Panc1 (cell line): ENCODE measurements at regions not wholly inside any gene's neighbourhood (a gene's known extent, or its start where the extent isn't known, plus 50 kb on each side); places are given as distances from the start of the nearest gene placed in this dataset.

Source experiments
- ATAC-seq: fragments of 200-7000 bp; cut with Tn5 transposase; 2 replicates; pipeline ENCODE4 v1.9.1; 2020; ENCODE audit warnings: mild to moderate bottlenecking, moderate library complexity
- BruUV-seq: library from RNA; stranded (reverse); fragments of 400-500 nt; replicated peaks from 2 replicates; lab custom pipeline; 2021; lab: Mats Ljungman, UMichigan
- CTCF ChIA-PET: fragments of 300-600 bp; sonication (Branson Sonifier 250); formaldehyde crosslinking; loops from one replicate; lab custom pipeline; 2022; ENCODE audit warnings: antibody characterized with exemption; lab: Charles Lee
- POLR2A ChIA-PET: fragments of 300-600 bp; sonication (Branson Sonifier 250); formaldehyde crosslinking; loops from one replicate; lab custom pipeline; 2022; ENCODE audit warnings: antibody characterized with exemption; lab: Charles Lee
- DNase-seq: peaks from one replicate; pipeline ENCODE4 v3.0.0-alpha.2; 2010; ENCODE audit warnings: low read depth, low spot score
- H3K27ac ChIP-seq: 2 replicates; pipeline ENCODE4 v1.5.1; 2011; ENCODE audit warnings: mild to moderate bottlenecking, low read length, inconsistent platforms
- H3K27me3 ChIP-seq: fragments of 200-500 bp; sonication (Bioruptor generic); 2 replicates; pipeline ENCODE4 v1.6.0; 2014; ENCODE audit warnings: low read length, inconsistent platforms; ENCODE audit not compliant: control insufficient read depth, insufficient read depth
- H3K36me3 ChIP-seq: fragments of 200-500 bp; sonication (Bioruptor generic); 2 replicates; pipeline ENCODE4 v1.5.1; 2014; ENCODE audit warnings: inconsistent platforms, mild to moderate bottlenecking, low read length, moderate library complexity; ENCODE audit not compliant: control insufficient read depth, insufficient read depth
- H3K4me1 ChIP-seq: 2 replicates; pipeline ENCODE4 v1.5.1; 2011; ENCODE audit warnings: inconsistent platforms, mild to moderate bottlenecking, low read length, moderate library complexity; ENCODE audit not compliant: control insufficient read depth, insufficient read depth
- H3K4me3 ChIP-seq, 2 experiments: 2 replicates each; pipeline ENCODE4 v1.5.1; 2011 to 2012; ENCODE audit warnings: low read depth in 2 of 2, low read length in 2 of 2, mild to moderate bottlenecking in 2 of 2, inconsistent platforms in 1 of 2, moderate library complexity in 1 of 2
- H3K9me3 ChIP-seq: fragments of 200-500 bp; sonication (Bioruptor generic); 2 replicates; pipeline ENCODE4 v1.5.1; 2014; ENCODE audit warnings: low read depth, mild to moderate bottlenecking, inconsistent platforms, low read length, moderate library complexity; ENCODE audit not compliant: control insufficient read depth, insufficient read depth
- CTCF ChIP-seq: fragments of 450-650 bp; IDR thresholded peaks from 2 replicates; pipeline ENCODE4 v1.5.1; 2017; ENCODE audit warnings: mild to moderate bottlenecking
- POLR2AphosphoS5 ChIP-seq: IDR thresholded peaks from 2 replicates; pipeline ENCODE4 v1.6.1; 2012; ENCODE audit warnings: mild to moderate bottlenecking, low read depth, low read length, moderate library complexity
- REST ChIP-seq, 2 experiments: IDR thresholded peaks; 2 replicates each; pipeline ENCODE4 v1.6.1; 2011 to 2012; ENCODE audit warnings: low read depth in 2 of 2, control low read depth in 1 of 2, low read length in 1 of 2, mild to moderate bottlenecking in 1 of 2, moderate library complexity in 1 of 2; ENCODE audit not compliant: insufficient read depth in 1 of 2
- SIN3A ChIP-seq: IDR thresholded peaks from 2 replicates; pipeline ENCODE4 v1.6.1; 2012; ENCODE audit warnings: low read depth, mild to moderate bottlenecking, low read length, moderate library complexity, borderline replicate concordance; ENCODE audit not compliant: insufficient read depth
- TCF7L2 ChIP-seq: IDR thresholded peaks from 2 replicates; pipeline ENCODE4 v1.6.1; 2011; ENCODE audit warnings: mild to moderate bottlenecking, low read depth, low read length, inconsistent platforms
- in situ Hi-C: cut with HindIII; loops from 2 replicates; pipeline ENCODE4 v1.10.0; 2016; ENCODE audit warnings: low sequenced_read_pairs, low pct_unique_long_range_greater_than_20kb
- intact Hi-C: fragments of 100-400 bp; cut with micrococcal nuclease; formaldehyde crosslinking; loops from one replicate; pipeline ENCODE4 v1.10.0; 2022; ENCODE audit not compliant: unreplicated experiment

GRCh38 chr5:30112867-30113266 lies 1080.6 kb upstream of the CDH6 start:
- in situ Hi-C loops = no loop called here
- ATAC-seq = no peak
- H3K27ac ChIP-seq = no peak overlapping the region
- no peaks in the 10 kb centered on the region for H3K4me1 ChIP-seq
- peaks cover 5% of the 10 kb centered on the region; the same call in 1 of the 2 replicates for H3K9me3 ChIP-seq
- H3K27me3 ChIP-seq = no peaks in the 10 kb centered on the region
- no TSS peak for BruUV-seq
- intact Hi-C loops = no loop called here
- CTCF ChIA-PET = no interaction called here
- no peaks in the 10 kb centered on the region for H3K36me3 ChIP-seq
- TF ChIP-seq SIN3A (no peak), REST (IDR thresholded peaks at IDR 0.05; ENCODE audit: insufficient read depth in 1 of 2, low read depth in 2 of 2, low read length in 1 of 2) (no peak), CTCF (no peak), TCF7L2 (no peak), POLR2AphosphoS5 (no peak)
- POLR2A ChIA-PET = no interaction called here
- no peak for DNase-seq
- no peak overlapping the region for H3K4me3 ChIP-seq

- no peak overlapping the region for H3K27ac ChIP-seq
- H3K9me3 ChIP-seq = peaks cover 5% of the 10 kb centered on the region; the same call in 1 of the 2 replicates
- no peaks in the 10 kb centered on the region for H3K36me3 ChIP-seq
- H3K27me3 ChIP-seq = no peaks in the 10 kb centered on the region
- H3K4me1 ChIP-seq = no peaks in the 10 kb centered on the region
- ATAC-seq (no peak), DNase-seq (no peak)
- CTCF ChIA-PET = no interaction called here
- intact Hi-C loops (no loop called here), in situ Hi-C loops (no loop called here)
- no TSS peak for BruUV-seq
- POLR2A ChIA-PET = no interaction called here
- no peak for TF ChIP-seq CTCF
- TF ChIP-seq REST (IDR thresholded peaks at IDR 0.05; ENCODE audit: insufficient read depth in 1 of 2, low read depth in 2 of 2, low read length in 1 of 2) = no peak
- no peak for TF ChIP-seq SIN3A
- no peak for TF ChIP-seq POLR2AphosphoS5
- TF ChIP-seq TCF7L2 = no peak
- H3K4me3 ChIP-seq = no peak overlapping the region
These were observed 1085.4 kb upstream of the CDH6 start for GRCh38 chr5:30108051-30108450.
